Loucy (cell line): ENCODE measurements at regions not wholly inside any gene's neighbourhood (a gene's known extent, or its start where the extent isn't known, plus 50 kb on each side); places are given as distances from the start of the nearest gene placed in this dataset.

ENCODE experiments used
- H2AFZ ChIP-seq: fragments of 200-600 bp; sonication (generic); 2 replicates; pipeline ENCODE4 v1.6.0; 2016; ENCODE audit warnings: antibody characterized with exemption, mild to moderate bottlenecking, low read length, moderate library complexity
- H3F3A ChIP-seq: fragments of 200-600 bp; 2 replicates; pipeline ENCODE4 v1.6.0; 2016; ENCODE audit warnings: antibody characterized with exemption, low read depth, mild to moderate bottlenecking
- H3K27me3 ChIP-seq: fragments of 200-600 bp; sonication (generic); 2 replicates; pipeline ENCODE4 v1.6.1; 2014; ENCODE audit warnings: low read length, mild to moderate bottlenecking; ENCODE audit not compliant: insufficient read depth, poor library complexity, severe bottlenecking
- H3K36me3 ChIP-seq: fragments of 200-600 bp; sonication (generic); 2 replicates; pipeline ENCODE4 v1.6.1; 2016; ENCODE audit warnings: low read length; ENCODE audit not compliant: insufficient read depth
- H3K4me1 ChIP-seq: fragments of 200-600 bp; sonication (generic); 2 replicates; pipeline ENCODE4 v1.5.1; 2014; ENCODE audit warnings: low read length, mild to moderate bottlenecking; ENCODE audit not compliant: insufficient read depth, poor library complexity, severe bottlenecking
- H3K4me2 ChIP-seq: fragments of 200-600 bp; sonication (generic); 2 replicates; pipeline ENCODE4 v1.6.0; 2014; ENCODE audit warnings: antibody characterized with exemption, low read length, low read depth, mild to moderate bottlenecking; ENCODE audit not compliant: poor library complexity, severe bottlenecking
- H3K4me3 ChIP-seq: fragments of 200-600 bp; sonication (generic); 2 replicates; pipeline ENCODE4 v1.5.1; 2014; ENCODE audit warnings: low read length, mild to moderate bottlenecking, mixed read lengths; ENCODE audit not compliant: poor library complexity, severe bottlenecking
- H3K79me2 ChIP-seq: fragments of 200-600 bp; sonication (generic); 2 replicates; pipeline ENCODE4 v1.6.1; 2014; ENCODE audit warnings: low read length; ENCODE audit not compliant: insufficient read depth
- H3K9ac ChIP-seq: fragments of 200-600 bp; sonication (generic); 2 replicates; pipeline ENCODE4 v1.6.0; 2014; ENCODE audit warnings: mild to moderate bottlenecking, low read depth, low read length, moderate library complexity; ENCODE audit not compliant: poor library complexity, severe bottlenecking
- H3K9me2 ChIP-seq: fragments of 200-600 bp; sonication (generic); replicated peaks from 2 replicates; pipeline ENCODE4 v1.6.1; 2016; ENCODE audit warnings: low read depth, low read length, mixed read lengths
- H3K9me3 ChIP-seq: fragments of 200-600 bp; sonication (generic); 2 replicates; pipeline ENCODE4 v1.6.1; 2014; ENCODE audit warnings: mild to moderate bottlenecking, antibody characterized with exemption, low read length, low read depth; ENCODE audit not compliant: insufficient read depth
- H4K20me1 ChIP-seq: fragments of 200-600 bp; sonication (generic); 2 replicates; pipeline ENCODE4 v1.6.0; 2014; ENCODE audit warnings: antibody characterized with exemption, low read length, mild to moderate bottlenecking; ENCODE audit not compliant: insufficient read depth, poor library complexity, severe bottlenecking
- CTCF ChIP-seq: fragments of 200-600 bp; sonication (generic); conservative IDR thresholded peaks from 2 replicates; pipeline ENCODE4 v1.5.1; 2014; ENCODE audit warnings: mild to moderate bottlenecking, antibody characterized with exemption, low read length
- EZH2phosphoT487 ChIP-seq: fragments of 200-600 bp; IDR thresholded peaks from 2 replicates; pipeline ENCODE4 v1.6.1; 2018; ENCODE audit warnings: antibody characterized with exemption, mild to moderate bottlenecking, moderate library complexity, borderline replicate concordance

- Histone ChIP-seq H3K4me2 (no peak overlapping the region), H3K9me3 (no peaks in the 10 kb centered on the region), H3K9me2 (no peaks in the 10 kb centered on the region), H3K79me2 (no peaks in the 10 kb centered on the region), H3K4me1 (no peaks in the 10 kb centered on the region), H2AFZ (no peak overlapping the region), H3K9ac (no peak overlapping the region), H3F3A (no peaks in the 10 kb centered on the region), H3K27me3 (no peaks in the 10 kb centered on the region), H3K36me3 (no peaks in the 10 kb centered on the region), H4K20me1 (no peaks in the 10 kb centered on the region), H3K4me3 (no peak overlapping the region)
- no peak for TF ChIP-seq EZH2phosphoT487
- no peak for TF ChIP-seq CTCF
These were observed 1168.1 kb downstream of the TAF11L14 start for GRCh38 chr5:18802336-18802735.

DNA sequence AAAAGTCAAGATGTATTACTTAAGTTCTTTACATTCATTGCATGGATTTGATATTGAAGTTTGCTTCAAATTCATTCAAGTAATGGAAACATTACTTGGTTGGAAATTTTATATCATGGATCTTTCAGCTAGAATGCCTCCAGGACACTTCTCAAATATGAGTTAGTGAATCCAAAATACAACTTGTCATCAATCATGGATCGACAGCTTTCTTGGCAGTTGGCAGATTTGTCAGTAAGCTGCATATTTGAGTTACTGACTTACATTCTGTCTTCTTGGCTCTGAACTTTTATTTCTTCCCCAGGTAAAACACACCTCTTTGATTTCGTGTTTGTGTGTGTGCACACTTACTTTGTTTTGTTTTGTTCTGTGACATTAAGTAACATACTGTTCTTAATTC, 1171.1 kb downstream of the TAF11L14 start:
- H3K9me2 ChIP-seq = no peaks in the 10 kb centered on the region
- no peaks in the 10 kb centered on the region for H3K36me3 ChIP-seq
- no peak overlapping the region for H3K4me2 ChIP-seq
- no peaks in the 10 kb centered on the region for H3F3A ChIP-seq
- no peak overlapping the region for H3K9ac ChIP-seq
- H3K4me3 ChIP-seq = no peak overlapping the region
- TF ChIP-seq CTCF (no peak), EZH2phosphoT487 (no peak)
- no peaks in the 10 kb centered on the region for H3K9me3 ChIP-seq
- no peak overlapping the region for H2AFZ ChIP-seq
- H3K27me3 ChIP-seq = no peaks in the 10 kb centered on the region
- no peaks in the 10 kb centered on the region for H4K20me1 ChIP-seq
- no peaks in the 10 kb centered on the region for H3K79me2 ChIP-seq
- no peaks in the 10 kb centered on the region for H3K4me1 ChIP-seq

GRCh38 chr5:18807256-18808149, 1173.2 kb downstream of the TAF11L14 start:
- Histone ChIP-seq H2AFZ (no peak overlapping the region), H3K9ac (no peak overlapping the region), H3K79me2 (no peaks in the 10 kb centered on the region), H3K9me2 (no peaks in the 10 kb centered on the region), H3K9me3 (no peaks in the 10 kb centered on the region), H3K36me3 (no peaks in the 10 kb centered on the region), H4K20me1 (no peaks in the 10 kb centered on the region), H3F3A (no peaks in the 10 kb centered on the region), H3K27me3 (no peaks in the 10 kb centered on the region), H3K4me1 (no peaks in the 10 kb centered on the region), H3K4me2 (no peak overlapping the region), H3K4me3 (no peak overlapping the region)
- no peak for TF ChIP-seq CTCF
- no peak for TF ChIP-seq EZH2phosphoT487
